IPS-NIHi11 (cell line): ENCODE measurements at regions not wholly inside any gene's neighbourhood (a gene's known extent, or its start where the extent isn't known, plus 50 kb on each side); places are given as distances from the start of the nearest gene placed in this dataset.

Source experiments
- DNase-seq: peaks from one replicate; pipeline ENCODE4 v3.0.0; 2012; ENCODE audit warnings: mixed read lengths, low spot score

DNA sequence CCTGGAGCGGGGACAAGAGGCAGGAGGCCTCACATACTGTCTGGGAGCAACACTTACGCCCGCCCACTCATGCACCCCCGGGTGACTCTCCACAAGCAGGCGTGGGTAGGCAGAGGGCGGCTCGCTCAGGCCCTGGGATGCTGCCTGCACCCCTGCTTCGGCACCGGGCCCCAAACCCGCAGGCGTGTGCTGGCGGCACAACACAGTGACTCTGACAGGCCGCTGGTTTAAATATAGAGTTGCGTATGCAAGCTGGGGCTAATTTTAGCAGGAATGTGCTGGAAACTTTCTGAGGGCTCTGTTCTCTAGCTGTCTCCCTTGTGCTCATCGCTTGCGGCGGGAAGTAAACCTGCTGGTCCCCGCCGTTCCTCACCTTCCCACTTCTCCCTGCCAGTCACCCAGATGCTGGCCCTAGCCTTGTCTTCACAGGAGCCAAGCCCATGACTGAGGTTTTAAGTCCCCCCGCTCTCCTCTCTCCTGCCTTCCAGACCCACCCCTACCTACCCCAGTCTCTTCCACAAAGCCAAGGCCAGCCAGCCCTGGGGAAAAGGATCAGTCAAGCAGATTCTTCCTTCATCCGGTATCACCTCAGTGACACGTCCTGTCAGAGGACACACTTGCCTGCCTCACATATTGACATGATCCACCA lies 94.5 kb upstream of the FOXP4 start:
- no peak for DNase-seq

DNA sequence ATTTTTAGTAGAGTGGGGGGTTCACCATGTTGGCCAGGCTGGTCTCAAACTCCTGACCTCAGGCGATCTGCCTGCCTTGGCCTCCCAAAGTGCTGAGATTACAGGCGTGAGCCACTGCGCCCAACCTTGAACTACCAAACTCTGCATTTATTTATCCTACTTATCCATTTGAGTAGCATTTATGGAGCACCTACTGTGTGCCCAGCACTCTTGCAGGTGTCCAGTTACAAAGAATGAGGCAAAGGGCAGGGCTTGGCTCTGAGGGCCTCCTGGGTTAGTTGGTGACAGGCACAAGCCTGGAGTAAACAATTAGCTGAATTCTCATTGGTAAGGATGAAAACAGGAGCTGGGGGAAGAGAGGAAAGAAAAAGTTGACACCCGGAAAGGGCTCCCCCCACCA lies 93.4 kb upstream of the FOXP4 start:
- no peak for DNase-seq

DNA sequence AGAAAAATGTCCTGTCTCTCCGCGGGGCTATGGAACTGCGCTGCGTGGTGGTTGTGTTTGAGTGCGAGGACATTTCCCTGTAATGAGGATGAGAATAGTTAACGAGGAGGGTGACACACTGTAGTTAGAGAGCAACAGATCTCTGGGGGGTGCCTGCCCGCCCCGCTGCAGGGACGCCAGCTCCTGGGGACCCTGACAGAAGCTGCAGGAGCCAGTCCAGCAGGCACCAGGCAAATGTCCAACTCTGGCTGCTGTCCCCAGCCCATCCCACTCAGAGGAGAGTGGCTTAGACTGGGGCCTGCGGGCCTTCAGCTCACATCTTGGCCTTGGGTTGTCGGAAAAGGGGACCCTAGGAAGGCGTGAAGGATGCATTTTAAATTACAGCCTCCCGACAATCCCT lies 92.9 kb upstream of the FOXP4 start:
- DNase-seq: no peak

DNA sequence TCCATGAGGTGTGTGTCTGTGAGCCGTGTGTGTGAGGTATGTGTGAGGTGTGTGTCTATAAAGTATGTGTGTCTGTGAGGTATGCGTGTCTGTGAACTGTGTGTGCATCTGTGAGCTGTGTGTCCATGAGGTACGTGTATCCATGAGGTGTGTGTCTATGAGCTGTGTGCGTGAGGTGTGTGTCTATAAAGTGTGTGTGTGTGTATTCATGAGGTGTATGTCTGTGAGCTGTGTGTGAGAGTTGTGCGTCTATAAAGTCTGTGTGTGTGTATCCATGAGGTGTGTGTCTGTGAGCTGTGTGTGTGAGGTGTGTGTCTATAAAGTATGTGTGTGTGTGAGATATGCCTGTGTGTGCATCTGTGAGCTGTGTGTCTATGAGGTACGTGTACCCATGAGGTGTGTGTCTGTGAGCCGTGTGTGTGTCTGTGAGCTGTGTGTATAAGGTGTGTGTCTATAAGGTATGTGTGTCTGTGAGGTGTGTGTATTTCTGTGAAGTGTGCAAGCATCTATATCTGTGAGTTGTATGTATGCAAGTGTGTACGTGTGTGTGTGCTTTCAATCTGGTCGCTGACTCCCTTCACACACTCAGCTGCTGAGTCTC lies 91.9 kb upstream of the FOXP4 start:
- no peak for DNase-seq

DNA sequence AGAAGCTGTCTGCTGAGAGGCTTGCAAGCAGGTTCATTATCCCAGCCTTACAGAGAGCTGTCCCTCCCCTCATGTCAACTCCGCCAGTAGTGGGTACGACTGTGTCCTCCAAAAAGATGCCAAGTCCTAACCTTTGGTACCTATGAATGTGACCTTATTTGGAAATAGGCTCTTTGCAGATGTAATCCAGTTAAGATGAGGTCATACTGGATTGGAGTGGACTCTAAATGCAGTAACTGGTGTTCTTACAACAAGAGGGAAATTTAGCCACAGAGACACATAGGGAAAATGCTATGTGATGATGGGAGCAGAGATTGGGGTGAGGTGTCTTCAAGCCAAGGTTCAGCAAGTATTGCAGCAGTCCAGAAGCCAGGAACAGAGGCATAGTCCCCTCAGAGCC lies 90.8 kb upstream of the FOXP4 start:
- DNase-seq: no peak

DNA sequence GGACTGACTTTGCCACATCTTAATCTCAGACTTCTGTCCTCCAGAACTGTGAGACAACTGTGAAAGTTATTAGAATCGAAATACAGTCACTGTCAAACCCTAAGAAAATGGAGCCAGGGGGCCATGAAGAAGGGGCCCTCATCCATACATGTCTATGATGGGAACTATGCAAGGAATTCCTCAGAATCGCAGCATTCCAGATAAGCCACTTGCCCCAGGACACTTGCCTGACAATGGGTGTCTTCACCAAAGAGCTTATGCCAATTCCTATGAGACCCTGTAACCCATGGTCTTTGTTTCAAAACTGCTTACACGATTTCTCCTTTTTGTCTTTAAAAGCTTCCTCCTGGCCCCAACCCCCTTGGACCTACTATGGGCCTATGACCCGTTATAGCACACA lies 90.4 kb upstream of the FOXP4 start:
- no peak for DNase-seq

DNA sequence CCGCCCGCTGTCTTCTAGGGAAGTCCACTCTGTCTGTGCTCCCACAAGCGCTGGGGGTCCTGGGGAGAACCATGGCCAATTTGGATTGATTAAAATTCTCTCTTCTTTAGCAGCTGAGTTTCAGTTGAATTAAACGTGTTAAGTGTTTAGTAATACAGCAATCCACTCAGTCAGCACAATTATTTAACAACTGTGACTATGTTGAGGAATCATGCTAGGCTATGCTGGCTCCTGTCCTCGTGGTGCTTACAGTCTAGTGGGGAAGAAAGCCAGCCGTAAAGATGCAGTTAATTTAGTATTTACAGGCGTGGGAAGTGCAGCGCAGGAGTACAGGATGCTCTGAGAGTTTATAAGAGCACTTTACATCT lies 88.9 kb upstream of the FOXP4 start:
- DNase-seq: no peak

DNA sequence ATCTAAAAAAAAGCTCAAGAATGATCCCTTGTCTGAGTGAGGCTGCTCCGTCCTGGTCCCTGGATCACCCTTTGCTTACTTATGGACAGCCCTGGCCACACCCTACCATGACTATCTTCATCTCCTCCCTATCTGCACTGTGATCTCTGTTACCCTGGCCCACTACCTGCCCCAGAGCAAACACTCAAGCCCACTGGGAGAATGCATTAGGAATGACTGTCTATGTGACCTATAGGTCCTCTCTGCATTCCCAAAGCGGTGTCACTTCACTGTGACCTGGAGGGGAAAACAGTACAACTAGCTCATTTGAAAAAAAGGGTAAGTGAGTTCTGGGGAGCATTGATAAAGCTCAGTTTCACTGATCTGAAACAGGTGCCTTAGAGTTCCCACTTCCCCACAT lies 86.4 kb upstream of the FOXP4 start:
- DNase-seq: no peak

DNA sequence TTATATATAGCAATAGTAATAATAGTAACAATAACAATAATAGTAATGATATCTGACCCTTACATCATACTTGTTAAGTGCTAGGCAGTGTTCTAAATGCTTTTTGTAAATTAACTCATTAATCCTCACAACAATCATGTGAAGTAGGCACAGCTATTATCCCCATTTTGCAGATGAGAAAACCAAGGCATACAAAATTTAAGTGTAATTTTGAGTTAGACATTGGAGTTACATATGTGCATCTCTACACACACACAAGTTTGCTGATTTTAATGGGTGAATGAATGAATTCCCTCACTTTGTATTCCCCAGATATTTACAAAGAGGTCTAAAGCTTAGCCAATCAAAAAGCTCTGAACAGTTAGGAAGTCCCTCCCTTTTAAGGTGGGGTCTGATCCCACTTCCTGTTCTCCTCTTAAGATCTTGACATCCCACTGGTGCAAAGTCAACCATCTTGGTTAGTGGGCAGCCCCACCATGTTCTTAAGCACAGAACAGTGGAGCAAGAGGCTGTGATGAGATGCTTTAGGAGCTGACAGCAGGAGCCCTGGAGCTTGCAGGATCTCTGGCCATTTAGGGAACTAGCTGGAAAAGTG lies 85.3 kb upstream of the FOXP4 start:
- no peak for DNase-seq

DNA sequence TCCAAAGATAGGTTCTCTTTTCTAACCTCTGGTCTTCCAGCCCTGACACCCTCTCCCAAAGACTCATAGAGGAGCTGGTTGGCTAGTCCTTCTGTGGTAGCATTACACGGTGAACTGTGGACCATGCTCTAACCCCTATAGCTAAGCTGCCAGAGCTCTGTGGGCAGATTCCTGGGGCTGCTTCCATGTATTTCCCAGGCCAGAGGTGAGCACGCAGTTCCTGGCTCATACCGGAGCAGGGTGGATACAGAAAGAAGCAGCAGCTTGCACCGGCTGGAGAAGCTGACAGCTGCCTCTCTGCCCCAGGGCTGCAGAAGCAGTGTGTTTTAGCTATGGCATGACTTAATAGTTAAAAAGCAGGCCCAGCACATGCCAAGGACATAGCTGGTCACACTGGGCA lies 84.1 kb upstream of the FOXP4 start:
- DNase-seq: no peak

DNA sequence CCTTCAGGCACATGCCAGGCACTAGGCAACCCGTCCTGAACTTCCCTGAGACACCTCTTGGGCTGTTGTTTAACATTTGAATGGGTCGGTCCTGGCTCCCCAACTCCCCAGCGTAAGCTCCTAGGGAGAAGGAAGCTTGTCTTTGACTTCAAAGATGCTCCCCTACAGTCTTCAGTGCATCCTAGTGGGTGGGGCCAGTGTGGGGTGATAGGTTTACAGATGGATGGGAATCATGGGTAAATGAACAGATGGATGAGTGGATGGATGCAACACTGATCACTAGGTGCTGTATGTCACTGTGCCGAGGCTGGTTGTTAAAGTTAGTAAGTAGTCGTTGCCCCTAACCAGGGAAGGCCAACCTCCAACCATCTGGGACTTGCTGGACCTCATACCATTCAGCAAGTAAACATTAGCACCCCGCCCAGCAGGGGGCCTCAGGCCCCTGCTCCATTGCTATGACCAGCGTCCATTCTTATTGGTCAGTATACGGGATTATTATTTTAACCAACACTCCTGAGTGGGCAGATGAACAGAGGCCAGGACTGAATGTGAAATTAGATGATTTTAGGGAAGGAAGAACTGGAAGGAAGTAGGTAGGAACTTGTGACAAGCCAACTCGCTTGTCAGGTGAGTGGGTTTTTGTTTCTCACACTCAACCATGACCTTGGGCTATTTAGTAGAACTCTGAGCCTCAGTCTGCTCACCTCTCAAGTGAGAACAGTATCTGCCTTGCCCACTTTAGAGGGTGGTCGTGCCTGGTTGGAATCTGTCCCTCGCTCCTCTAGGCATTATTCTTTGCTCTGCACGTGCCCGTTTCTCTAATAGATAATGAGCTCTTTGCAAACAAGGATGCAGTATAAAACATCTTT lies 82.9 kb upstream of the FOXP4 start:
- no peak for DNase-seq

DNA sequence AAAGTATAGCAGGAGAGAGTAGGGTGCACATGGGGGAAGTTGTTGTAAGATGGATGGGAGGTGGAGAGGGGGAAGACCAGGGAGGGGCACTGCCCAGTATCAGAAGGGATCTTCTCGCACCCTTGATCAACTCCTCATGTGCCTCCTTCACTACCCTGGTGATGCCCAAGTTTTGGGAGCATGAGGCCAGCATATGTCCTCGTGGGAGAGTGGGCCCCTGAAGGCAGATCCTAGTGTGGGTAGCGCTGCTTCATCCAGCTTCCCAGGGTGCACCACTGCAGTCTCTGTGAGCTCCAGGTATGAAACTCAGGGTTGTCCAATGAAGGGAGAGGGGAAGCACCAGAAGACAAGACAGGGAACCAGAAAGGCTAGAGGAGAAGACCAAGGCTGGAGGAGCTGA lies 82.2 kb upstream of the FOXP4 start:
- DNase-seq: no peak

DNA sequence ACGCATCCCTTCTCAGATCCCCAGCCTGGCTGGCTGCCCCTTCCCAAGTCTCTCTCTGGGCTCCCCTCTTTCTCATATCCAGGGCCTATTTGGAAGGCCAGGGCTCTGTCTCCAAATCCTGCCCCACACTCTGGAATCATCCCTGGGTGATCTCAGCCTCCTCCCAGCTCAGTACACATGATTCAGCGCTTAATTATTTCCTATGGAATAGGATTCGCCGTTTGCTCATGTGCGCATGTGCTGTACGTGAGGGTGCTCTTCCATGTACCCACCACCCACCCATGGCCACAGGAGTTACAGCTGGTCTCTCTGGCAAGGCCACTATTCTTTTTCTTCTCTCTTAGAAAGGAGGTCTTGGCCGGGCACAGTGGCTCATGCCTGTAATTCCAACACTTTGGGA lies 81.7 kb upstream of the FOXP4 start:
- no peak for DNase-seq

DNA sequence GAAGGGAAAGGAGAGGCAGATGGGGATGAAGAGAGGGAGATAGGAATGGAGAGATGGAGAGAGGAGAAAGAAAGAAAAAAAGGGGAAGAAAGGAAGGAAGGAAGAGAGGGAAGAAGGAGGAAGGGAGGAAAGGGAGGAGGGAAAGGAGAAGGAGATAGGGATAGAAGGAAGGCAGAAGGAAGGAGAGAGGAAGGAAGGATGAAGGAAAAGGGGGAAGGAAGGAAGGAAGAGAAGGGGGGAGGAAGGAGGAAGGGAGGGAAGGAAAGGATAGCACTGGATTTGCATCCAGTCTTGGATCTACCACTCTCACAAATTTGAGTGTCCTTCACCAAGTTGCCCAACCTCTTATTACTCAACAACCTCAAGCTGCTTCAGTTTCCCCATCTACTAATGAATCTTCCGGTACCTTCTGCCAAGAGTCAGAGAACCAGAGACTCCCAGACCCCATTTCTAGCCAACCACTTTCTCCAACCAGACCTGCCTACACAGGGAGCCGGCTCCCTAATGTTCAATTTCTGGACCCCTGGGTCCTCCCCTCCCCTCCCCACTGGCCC lies 79.7 kb upstream of the FOXP4 start:
- DNase-seq: no peak

DNA sequence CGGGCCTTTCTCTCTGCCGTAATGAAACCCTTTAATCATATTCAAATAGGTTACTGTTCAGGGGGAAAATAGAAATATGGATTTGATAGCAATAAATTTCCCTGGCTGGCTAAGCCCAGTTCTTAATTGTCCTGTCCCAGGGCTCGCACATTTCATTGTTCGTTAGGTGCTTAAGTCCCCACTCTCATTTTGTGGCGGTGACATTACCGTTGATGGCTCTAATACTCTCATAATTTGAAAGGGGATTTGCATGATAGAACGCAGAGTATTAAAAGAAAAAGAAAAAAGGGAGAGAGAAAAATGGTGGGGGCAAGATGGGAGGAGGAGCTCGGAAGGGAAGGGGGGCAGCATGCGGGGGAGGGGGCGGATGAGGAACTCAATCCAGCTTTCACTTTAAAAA lies 79.1 kb upstream of the FOXP4 start:
- no peak for DNase-seq

DNA sequence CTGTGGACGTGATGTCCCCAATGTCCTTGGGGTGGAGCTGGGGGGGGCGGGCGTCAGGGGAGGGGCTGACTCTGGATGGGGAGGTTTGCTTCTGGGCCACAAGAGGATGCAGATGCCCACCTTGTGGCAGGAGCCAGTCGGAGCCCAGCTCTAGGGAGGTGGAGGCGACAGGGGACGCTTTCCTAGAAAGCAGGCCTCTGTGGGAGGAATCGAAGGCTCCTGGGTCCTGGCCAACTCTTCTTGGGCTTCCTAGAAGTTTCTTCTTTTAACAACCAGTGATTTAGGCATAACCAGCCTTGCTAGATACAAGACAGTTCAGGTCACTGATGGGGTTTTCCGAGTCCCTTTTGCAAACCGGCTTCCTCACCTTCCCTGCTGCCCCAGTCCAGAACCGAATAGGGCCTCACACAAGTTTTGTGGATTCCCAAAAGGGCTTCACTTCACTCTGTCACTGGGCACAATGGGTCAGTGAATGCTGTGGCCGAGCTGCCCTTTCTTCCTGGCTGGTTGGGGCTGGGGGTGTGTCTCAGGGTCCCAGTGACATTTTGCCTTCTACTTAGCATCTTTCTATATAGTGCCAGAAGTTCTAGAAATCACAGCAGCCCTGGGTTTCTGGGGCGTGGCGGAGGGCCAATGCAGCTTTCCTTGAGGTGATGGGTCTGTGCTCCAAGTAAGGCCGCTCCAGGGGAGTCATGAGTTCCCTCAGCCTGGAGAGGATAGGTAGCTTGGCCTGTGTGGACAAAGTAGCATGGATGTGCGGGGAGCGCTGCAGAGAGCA lies 78.4 kb upstream of the FOXP4 start:
- DNase-seq: no peak

DNA sequence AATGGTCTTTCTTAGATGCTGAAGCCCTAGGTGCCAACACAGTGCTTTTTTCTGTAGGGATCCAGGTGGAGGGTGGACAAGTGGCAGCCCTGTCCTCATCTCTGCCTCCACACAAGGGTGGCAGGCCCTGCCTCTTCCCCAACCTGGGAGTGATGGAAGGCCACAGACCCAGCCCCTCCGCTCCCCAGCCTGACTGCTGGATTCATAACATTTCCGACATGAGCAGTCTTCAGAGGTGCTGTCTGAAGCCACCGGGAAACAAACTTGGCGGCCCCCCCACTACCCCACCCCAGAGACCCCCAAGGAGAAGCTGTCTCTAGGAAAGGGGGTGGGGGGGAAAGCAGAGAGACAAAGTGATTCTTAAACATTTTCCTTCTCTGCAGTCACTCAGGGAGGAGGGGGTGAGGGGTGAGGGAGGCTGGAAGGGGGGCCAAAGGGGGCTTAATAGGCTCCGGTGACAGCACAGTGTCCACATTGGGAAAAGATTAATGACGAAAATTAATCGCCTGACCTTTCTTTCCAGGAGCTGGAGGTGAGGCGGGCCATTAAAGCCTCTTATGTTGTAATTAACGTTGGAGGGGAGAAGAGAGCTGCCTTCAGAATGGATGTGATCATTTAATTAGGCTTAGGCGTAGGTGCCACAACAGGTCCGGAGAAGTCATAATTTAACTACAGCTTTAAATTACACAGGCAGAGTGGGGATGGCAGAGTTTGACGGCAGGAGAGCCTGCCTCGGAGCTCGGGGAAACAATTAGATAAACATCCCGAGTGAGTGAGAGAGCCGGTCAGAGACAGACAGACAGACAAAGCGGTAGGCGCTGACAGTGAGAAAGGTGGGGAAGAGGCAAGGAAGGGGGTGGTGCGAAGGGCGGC lies 76.8 kb upstream of the FOXP4 start:
- no peak for DNase-seq

DNA sequence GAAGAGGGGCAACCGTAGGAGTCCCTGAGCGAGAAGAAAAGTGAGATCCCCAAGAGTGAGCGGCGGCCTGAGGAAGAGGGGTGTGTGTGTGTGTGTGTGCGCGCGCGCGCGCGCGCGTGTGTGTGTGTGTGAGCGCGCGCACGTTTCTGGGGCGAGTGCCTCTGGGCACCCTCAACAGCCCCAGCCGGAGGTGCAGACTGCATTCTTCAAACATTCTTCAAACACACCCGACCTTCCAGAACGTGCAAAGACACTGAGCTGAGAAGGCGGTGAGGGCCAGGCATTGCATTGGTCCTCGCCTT lies 76.2 kb upstream of the FOXP4 start:
- DNase-seq: peak; percentile 69

DNA sequence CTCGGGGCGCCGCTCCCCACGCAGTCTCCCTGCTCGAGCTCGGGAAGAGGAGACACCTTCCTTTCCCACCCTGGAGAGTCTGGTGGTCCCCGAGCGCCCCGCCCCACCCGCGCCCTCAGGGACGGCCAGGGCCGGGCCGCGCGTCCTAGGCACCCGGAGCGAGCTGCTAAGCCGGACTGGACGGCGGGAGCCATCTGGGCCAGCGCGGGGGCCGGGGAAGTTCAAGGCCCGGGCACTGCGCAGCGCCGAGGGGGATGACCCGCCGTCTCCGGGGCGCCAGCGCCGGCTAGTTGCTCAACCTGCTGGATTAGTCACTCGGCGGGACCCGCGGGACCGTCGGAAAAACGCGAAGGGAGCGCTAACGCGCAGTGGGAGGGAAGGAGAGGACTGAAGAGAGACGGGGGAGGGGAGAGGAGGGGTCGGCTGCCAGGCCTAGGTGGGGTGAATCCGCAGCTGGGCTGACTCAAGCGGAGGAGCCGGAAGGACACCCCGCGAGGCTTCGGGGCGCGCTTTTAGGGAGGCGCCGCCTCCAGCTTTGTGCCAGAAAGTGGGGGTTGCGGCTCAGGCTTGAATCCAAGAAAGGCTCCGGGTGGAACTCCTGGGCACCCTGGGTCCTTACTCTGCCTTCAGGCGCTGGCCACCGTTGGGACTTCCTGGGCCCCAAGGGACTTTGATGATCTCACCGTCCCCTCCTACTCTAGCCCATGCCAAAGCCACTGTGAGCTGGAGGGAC lies 75.7 kb upstream of the FOXP4 start:
- peak; percentile 74 for DNase-seq

DNA sequence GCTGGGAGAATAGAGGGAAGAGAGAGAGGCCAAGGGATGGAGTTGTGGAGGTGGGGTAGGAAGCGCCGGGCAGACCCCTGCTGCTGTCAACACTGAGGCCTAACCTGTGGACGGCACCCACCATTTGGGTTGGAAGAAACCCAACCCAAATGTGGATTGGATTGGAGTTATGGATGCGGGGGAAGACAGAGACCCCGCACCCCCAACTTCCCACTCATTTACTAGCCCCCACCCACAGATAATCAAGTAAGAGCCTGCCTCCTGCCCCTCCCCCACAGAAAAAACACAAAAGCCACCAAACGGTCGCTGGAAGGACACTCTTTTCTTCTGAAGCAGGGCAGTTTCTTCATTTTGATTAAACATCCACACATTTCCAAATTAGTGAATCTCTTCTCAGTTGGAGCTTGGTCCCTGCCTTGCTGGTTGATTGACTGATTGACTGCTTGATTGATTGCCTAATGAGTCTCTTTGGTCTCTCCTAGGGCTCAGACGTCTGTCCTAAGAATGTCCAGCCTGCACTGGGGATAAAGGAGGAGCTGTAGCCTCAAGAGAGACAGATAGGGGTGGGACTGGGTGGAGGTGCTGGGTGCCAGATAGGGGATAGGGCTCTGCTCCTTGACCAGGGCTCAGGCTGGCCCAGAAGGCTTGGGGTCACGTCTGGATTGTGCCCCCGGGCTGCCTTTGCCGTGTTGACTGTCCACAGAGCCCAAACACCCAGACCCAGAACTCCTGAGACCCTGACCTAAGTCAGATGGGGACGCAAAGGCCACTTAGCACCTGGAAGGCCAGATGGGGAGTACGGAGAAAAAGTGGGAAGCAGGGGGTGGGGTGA lies 74.9 kb upstream of the FOXP4 start:
- no peak for DNase-seq
